ENCODE measurements at regions not wholly inside any gene's neighbourhood (a gene's known extent, or its start where the extent isn't known, plus 50 kb on each side); places are given as distances from the start of the nearest gene placed in this dataset.

DNA sequence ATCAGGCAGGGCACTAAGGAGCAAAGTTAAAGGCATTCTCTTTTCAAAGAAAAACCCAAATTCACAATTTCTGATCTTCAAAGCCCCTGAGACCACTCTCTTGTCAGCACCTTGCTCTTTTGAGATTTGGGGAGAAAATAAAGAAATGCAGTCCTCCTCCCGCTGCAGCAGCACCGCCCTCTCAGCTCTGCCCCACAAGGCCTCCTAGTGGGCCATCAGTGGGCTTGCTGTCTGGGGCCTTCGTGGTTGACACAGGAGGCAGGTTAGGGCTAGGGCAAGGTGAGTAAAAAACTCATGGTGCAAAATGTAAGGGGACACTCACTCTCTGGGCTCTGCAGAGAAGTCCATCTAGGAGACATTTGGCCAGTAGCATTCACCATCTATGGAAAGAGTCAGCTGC, 67.4 kb upstream of the CTTNBP2NL start:
- TF ChIP-seq, protein P1, sequence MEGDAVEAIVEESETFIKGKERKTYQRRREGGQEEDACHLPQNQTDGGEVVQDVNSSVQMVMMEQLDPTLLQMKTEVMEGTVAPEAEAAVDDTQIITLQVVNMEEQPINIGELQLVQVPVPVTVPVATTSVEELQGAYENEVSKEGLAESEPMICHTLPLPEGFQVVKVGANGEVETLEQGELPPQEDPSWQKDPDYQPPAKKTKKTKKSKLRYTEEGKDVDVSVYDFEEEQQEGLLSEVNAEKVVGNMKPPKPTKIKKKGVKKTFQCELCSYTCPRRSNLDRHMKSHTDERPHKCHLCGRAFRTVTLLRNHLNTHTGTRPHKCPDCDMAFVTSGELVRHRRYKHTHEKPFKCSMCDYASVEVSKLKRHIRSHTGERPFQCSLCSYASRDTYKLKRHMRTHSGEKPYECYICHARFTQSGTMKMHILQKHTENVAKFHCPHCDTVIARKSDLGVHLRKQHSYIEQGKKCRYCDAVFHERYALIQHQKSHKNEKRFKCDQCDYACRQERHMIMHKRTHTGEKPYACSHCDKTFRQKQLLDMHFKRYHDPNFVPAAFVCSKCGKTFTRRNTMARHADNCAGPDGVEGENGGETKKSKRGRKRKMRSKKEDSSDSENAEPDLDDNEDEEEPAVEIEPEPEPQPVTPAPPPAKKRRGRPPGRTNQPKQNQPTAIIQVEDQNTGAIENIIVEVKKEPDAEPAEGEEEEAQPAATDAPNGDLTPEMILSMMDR (conservative IDR thresholded peaks at IDR 0.05; ENCODE audit: low read length), result no peak
- TF ChIP-seq EZH2phosphoT487 (IDR thresholded peaks at IDR 0.05; ENCODE audit: borderline replicate concordance), result no peak
